ENCODE measurements at regions not wholly inside any gene's neighbourhood (a gene's known extent, or its start where the extent isn't known, plus 50 kb on each side); places are given as distances from the start of the nearest gene placed in this dataset.

GRCh38 chr7:155944901-155945300, 132.6 kb upstream of the SHH start:
- WGBS, 2 donors, result 89 to 97% methylated on average over 6 of the region's 6 CpGs
- Histone ChIP-seq H3K36me3 (no peaks in the 10 kb centered on the region), H3K4me1 (no peaks in the 10 kb centered on the region), H3K9me3 (no peaks in the 10 kb centered on the region), H3K27me3 (no peaks in the 10 kb centered on the region), H3K4me3 (replicated peaks in 1 of 3) (no peak overlapping the region), H3K27ac (no peak overlapping the region)
- intact Hi-C loops (cut with DNase I), result no loop called here
- TF ChIP-seq POLR2A (IDR thresholded peaks at IDR 0.05) (no peak), CTCF (IDR thresholded peaks at IDR 0.05) (no peak)
- DNase-seq, result no peak

- Histone ChIP-seq H3K4me1 (no peaks in the 10 kb centered on the region), H3K36me3 (no peaks in the 10 kb centered on the region), H3K4me3 (replicated peaks in 1 of 3) (no peak overlapping the region), H3K27me3 (no peaks in the 10 kb centered on the region), H3K27ac (no peak overlapping the region), H3K9me3 (no peaks in the 10 kb centered on the region)
- intact Hi-C loops (cut with DNase I), result no loop called here
- 75 to 76% methylated on average over 6 of the region's 6 CpGs for WGBS, 2 donors
- DNase-seq, result no peak
- TF ChIP-seq POLR2A (IDR thresholded peaks at IDR 0.05), result no peak
- TF ChIP-seq CTCF (IDR thresholded peaks at IDR 0.05), result no peak
Measured at GRCh38 chr7:155943251-155943899, 131.1 kb upstream of the SHH start.

GRCh38 chr7:155942226-155942950, 130.1 kb upstream of the SHH start:
- H3K9me3 ChIP-seq, result no peaks in the 10 kb centered on the region
- H3K4me1 ChIP-seq, result no peaks in the 10 kb centered on the region
- no peak overlapping the region for H3K4me3 ChIP-seq (replicated peaks in 1 of 3)
- no peaks in the 10 kb centered on the region for H3K36me3 ChIP-seq
- H3K27ac ChIP-seq, result no peak overlapping the region
- no peak for TF ChIP-seq CTCF (IDR thresholded peaks at IDR 0.05)
- no peak for TF ChIP-seq POLR2A (IDR thresholded peaks at IDR 0.05)
- intact Hi-C loops (cut with DNase I), result no loop called here
- no peak for DNase-seq
- 79 to 89% methylated on average over 20 of the region's 20 CpGs for WGBS, 2 donors
- no peaks in the 10 kb centered on the region for H3K27me3 ChIP-seq

- no peaks in the 10 kb centered on the region for H3K9me3 ChIP-seq
- no peaks in the 10 kb centered on the region for H3K36me3 ChIP-seq
- TF ChIP-seq POLR2A (IDR thresholded peaks at IDR 0.05), result no peak
- TF ChIP-seq CTCF (IDR thresholded peaks at IDR 0.05), result no peak
- 7 to 8% methylated on average over 4 of the region's 4 CpGs for WGBS, 2 donors
- intact Hi-C loops (cut with DNase I), result no loop called here
- H3K27ac ChIP-seq, result no peak overlapping the region
- no peaks in the 10 kb centered on the region for H3K4me1 ChIP-seq
- DNase-seq, result peak; percentile 44 to 68
- no peak overlapping the region for H3K4me3 ChIP-seq (replicated peaks in 1 of 3)
- no peaks in the 10 kb centered on the region for H3K27me3 ChIP-seq
Measured at GRCh38 chr7:155941688-155942087, 129.4 kb upstream of the SHH start.

- H3K27me3 ChIP-seq, result no peaks in the 10 kb centered on the region
- no peak for TF ChIP-seq CTCF (IDR thresholded peaks at IDR 0.05)
- TF ChIP-seq POLR2A (IDR thresholded peaks at IDR 0.05), result no peak
Measured at GRCh38 chr7:155939350-155939749, 127.1 kb upstream of the SHH start.

More at GRCh38 chr7:155939350-155939749, 127.1 kb upstream of the SHH start:
- intact Hi-C loops (cut with DNase I), result no loop called here
- Histone ChIP-seq H3K4me3 (replicated peaks in 1 of 3) (no peak overlapping the region), H3K4me1 (no peaks in the 10 kb centered on the region), H3K9me3 (no peaks in the 10 kb centered on the region), H3K27ac (no peak overlapping the region), H3K36me3 (no peaks in the 10 kb centered on the region)
- DNase-seq, result no peak

Measured in thyroid gland (tissue), 4 donors.